ENCODE measurements at regions not wholly inside any gene's neighbourhood (a gene's known extent, or its start where the extent isn't known, plus 50 kb on each side); places are given as distances from the start of the nearest gene placed in this dataset.
"Not testable (repeated sequence)": the region's sequence is repeated elsewhere in the genome, so short reads cannot be mapped to it uniquely, and the experiment has no call there.

DNA sequence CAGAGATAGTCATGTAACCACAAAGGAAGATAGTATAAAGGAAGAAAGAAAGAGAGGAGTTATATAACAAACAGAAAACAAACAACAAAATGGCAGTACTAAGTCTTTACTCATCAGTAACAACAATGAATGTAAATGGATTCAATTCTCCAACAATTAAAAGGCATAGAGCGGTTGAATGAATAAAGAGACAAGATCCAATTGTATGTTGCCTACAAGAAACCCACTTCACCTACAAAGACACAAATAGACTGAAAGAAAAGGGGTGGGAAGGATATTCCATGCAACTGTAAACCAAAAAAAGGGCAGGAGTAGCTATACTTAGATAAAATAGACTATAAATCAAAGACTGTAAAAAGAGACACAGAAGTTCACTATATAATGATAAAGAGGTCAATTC, 157.3 kb upstream of the CREB1 start:
- Histone ChIP-seq H3K36me3 (ENCODE audit: low read length) (no peaks in the 10 kb centered on the region), H3K4me3 (ENCODE audit: insufficient read depth, low read length, poor library complexity, severe bottlenecking) (no peak overlapping the region), H3K79me2 (ENCODE audit: insufficient read depth, low read length) (no peaks in the 10 kb centered on the region), H3F3A (ENCODE audit: insufficient read depth) (no peaks in the 10 kb centered on the region), H3K4me2 (ENCODE audit: low read depth, low read length, poor library complexity, severe bottlenecking) (no peak overlapping the region), H3K27ac (ENCODE audit: low read depth, low read length) (no peak overlapping the region), H2AFZ (ENCODE audit: low read depth, low read length, severe bottlenecking) (no peak overlapping the region), H3K9me3 (ENCODE audit: insufficient read depth, low read length) (no peaks in the 10 kb centered on the region), H4K20me1 (ENCODE audit: low read depth, low read length) (no peaks in the 10 kb centered on the region), H3K9me2 (replicated peaks; ENCODE audit: insufficient read depth, low read length) (no peaks in the 10 kb centered on the region), H3K27me3 (ENCODE audit: low read length) (no peaks in the 10 kb centered on the region), H3K9ac (ENCODE audit: low read length) (no peak overlapping the region)
- TF ChIP-seq, protein P1, sequence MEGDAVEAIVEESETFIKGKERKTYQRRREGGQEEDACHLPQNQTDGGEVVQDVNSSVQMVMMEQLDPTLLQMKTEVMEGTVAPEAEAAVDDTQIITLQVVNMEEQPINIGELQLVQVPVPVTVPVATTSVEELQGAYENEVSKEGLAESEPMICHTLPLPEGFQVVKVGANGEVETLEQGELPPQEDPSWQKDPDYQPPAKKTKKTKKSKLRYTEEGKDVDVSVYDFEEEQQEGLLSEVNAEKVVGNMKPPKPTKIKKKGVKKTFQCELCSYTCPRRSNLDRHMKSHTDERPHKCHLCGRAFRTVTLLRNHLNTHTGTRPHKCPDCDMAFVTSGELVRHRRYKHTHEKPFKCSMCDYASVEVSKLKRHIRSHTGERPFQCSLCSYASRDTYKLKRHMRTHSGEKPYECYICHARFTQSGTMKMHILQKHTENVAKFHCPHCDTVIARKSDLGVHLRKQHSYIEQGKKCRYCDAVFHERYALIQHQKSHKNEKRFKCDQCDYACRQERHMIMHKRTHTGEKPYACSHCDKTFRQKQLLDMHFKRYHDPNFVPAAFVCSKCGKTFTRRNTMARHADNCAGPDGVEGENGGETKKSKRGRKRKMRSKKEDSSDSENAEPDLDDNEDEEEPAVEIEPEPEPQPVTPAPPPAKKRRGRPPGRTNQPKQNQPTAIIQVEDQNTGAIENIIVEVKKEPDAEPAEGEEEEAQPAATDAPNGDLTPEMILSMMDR (IDR thresholded peaks at IDR 0.05; ENCODE audit: insufficient read depth, low read length, poor library complexity, severe bottlenecking): no peak
- TF ChIP-seq EZH2phosphoT487 (conservative IDR thresholded peaks at IDR 0.05; ENCODE audit: low read length): no peak

DNA sequence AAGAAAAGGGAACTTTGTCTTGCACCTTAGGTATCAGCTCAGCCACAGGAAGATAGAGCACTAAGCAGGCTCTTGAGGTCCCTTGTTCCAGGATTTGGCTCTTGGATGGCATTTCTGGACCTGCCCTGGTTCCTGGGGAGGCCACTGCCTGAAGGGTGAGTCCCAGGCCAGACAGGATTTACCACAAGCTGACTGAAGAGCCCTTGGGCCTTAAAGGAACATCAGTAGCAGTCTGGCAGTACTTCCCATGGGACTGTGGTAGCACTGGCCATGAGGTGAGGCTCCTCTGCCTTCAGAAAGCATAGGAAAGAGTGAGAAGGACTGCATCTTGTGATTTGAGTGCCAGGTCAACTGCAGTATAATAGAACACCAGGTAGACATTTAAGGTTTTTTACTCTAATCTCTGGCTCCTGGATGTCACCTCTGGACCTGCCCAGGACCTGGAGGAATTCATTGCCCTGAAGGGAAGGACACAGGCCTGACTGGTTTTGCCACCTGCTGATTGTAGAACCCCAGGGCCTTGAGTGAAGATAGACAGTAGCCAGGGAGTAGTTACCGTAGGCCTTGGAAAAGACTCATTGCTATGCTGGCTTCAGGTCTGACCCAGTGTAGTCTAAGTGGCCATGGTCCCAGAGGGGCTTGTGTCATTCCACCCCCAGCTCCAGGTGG, 154.4 kb upstream of the CREB1 start:
- H3K36me3 ChIP-seq (ENCODE audit: low read length): no peaks in the 10 kb centered on the region

DNA sequence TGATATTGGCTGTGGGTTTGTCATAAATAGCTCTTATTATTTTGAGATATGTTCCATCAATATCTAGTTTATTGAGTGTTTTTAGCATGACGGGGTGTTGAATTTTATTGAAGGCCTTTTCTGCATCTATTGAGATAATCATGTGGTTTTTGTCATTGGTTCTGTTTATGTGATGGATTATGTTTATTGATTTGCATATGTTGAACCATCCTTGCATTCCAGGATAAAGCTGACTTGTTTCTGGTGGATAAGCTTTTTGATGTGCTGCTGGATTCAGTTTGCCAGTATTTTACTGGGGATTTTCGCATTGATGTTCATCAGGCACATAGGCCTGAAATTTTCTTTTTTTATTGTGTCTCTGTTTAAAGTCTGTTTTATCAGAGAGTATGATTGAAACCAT, 151.1 kb upstream of the CREB1 start:
- H3K4me2 ChIP-seq (ENCODE audit: low read depth, low read length, poor library complexity, severe bottlenecking); H3K9me2 ChIP-seq (replicated peaks; ENCODE audit: insufficient read depth, low read length); H4K20me1 ChIP-seq (ENCODE audit: low read depth, low read length); H3K9ac ChIP-seq (ENCODE audit: low read length); H3K9me3 ChIP-seq (ENCODE audit: insufficient read depth, low read length); H2AFZ ChIP-seq (ENCODE audit: low read depth, low read length, severe bottlenecking); H3K4me3 ChIP-seq (ENCODE audit: insufficient read depth, low read length, poor library complexity, severe bottlenecking); H3F3A ChIP-seq (ENCODE audit: insufficient read depth); H3K79me2 ChIP-seq (ENCODE audit: insufficient read depth, low read length); H3K27me3 ChIP-seq (ENCODE audit: low read length); H3K36me3 ChIP-seq (ENCODE audit: low read length); H3K27ac ChIP-seq (ENCODE audit: low read depth, low read length): not testable (repeated sequence)

More for the DNA sequence above, 154.4 kb upstream of the CREB1 start:
- no peak overlapping the region for H3K4me3 ChIP-seq (ENCODE audit: insufficient read depth, low read length, poor library complexity, severe bottlenecking)
- no peaks in the 10 kb centered on the region for H3K9me3 ChIP-seq (ENCODE audit: insufficient read depth, low read length)
- no peaks in the 10 kb centered on the region for H3K27me3 ChIP-seq (ENCODE audit: low read length)
- H3K9ac ChIP-seq (ENCODE audit: low read length): no peak overlapping the region
- no peaks in the 10 kb centered on the region for H3K79me2 ChIP-seq (ENCODE audit: insufficient read depth, low read length)
- no peaks in the 10 kb centered on the region for H3K9me2 ChIP-seq (replicated peaks; ENCODE audit: insufficient read depth, low read length)
- no peaks in the 10 kb centered on the region for H3F3A ChIP-seq (ENCODE audit: insufficient read depth)
- no peaks in the 10 kb centered on the region for H4K20me1 ChIP-seq (ENCODE audit: low read depth, low read length)
- TF ChIP-seq, protein P1 (IDR thresholded peaks at IDR 0.05; ENCODE audit: insufficient read depth, low read length, poor library complexity, severe bottlenecking): no peak
- TF ChIP-seq EZH2phosphoT487 (conservative IDR thresholded peaks at IDR 0.05; ENCODE audit: low read length): no peak
- no peak overlapping the region for H3K4me2 ChIP-seq (ENCODE audit: low read depth, low read length, poor library complexity, severe bottlenecking)
- H2AFZ ChIP-seq (ENCODE audit: low read depth, low read length, severe bottlenecking): no peak overlapping the region
- H3K27ac ChIP-seq (ENCODE audit: low read depth, low read length): no peak overlapping the region

DNA sequence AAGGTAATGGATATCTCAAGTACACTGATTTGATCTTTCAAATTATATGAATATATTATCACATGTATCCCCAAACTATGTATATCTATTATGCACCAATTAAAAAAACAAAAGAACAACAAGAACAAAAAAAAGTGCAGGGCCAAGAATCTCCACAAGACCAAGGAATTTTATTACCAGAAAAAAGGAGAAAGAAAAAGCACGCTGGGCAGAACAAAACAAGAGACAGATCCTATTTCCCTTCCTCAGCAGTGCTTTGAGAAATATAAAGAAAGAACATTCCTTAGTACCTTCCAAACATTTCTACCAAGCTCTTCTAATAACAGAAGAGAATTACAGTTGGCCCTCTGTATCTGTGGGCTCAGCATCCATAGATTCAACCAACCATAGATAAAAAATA, 144.7 kb upstream of the CREB1 start:
- TF ChIP-seq, protein P1 (IDR thresholded peaks at IDR 0.05; ENCODE audit: insufficient read depth, low read length, poor library complexity, severe bottlenecking): no peak
- TF ChIP-seq EZH2phosphoT487 (conservative IDR thresholded peaks at IDR 0.05; ENCODE audit: low read length): no peak
- Histone ChIP-seq H3K9me3 (ENCODE audit: insufficient read depth, low read length) (no peaks in the 10 kb centered on the region), H3K36me3 (ENCODE audit: low read length) (no peaks in the 10 kb centered on the region), H3K9ac (ENCODE audit: low read length) (no peak overlapping the region), H3K79me2 (ENCODE audit: insufficient read depth, low read length) (no peaks in the 10 kb centered on the region), H2AFZ (ENCODE audit: low read depth, low read length, severe bottlenecking) (no peak overlapping the region), H3K4me3 (ENCODE audit: insufficient read depth, low read length, poor library complexity, severe bottlenecking) (no peak overlapping the region), H4K20me1 (ENCODE audit: low read depth, low read length) (no peaks in the 10 kb centered on the region), H3F3A (ENCODE audit: insufficient read depth) (no peaks in the 10 kb centered on the region), H3K27me3 (ENCODE audit: low read length) (no peaks in the 10 kb centered on the region), H3K27ac (ENCODE audit: low read depth, low read length) (no peak overlapping the region), H3K9me2 (replicated peaks; ENCODE audit: insufficient read depth, low read length) (no peaks in the 10 kb centered on the region; the same call in 1 of the 2 replicates), H3K4me2 (ENCODE audit: low read depth, low read length, poor library complexity, severe bottlenecking) (no peak overlapping the region)

Data from SU-DHL-6 (cell line).